HepG2 (cell line): ENCODE measurements at regions not wholly inside any gene's neighbourhood (a gene's known extent, or its start where the extent isn't known, plus 50 kb on each side); places are given as distances from the start of the nearest gene placed in this dataset.

Source experiments
- ATAC-seq: fragments of 200-7000 bp; cut with Tn5 transposase; 3 replicates; pipeline ENCODE4 v1.9.1; 2020; ENCODE audit warnings: mild to moderate bottlenecking, moderate library complexity
- BruUV-seq: library from RNA; stranded (reverse); fragments of 400-500 nt; replicated peaks from 2 replicates; lab custom pipeline; 2021; lab: Mats Ljungman, UMichigan
- CTCF ChIA-PET: fragments of 300-600 bp; formaldehyde crosslinking; extraction: SDS; loops from one replicate; lab custom pipeline; 2021; ENCODE audit warnings: low total read pairs, inconsistent platforms, low intra/inter-chr PET ratio; lab: Yijun Ruan, JAX
- POLR2A ChIA-PET: fragments of 350-600 bp; sonication (Branson Sonifier 250); formaldehyde crosslinking; loops from one replicate; lab custom pipeline; 2020; ENCODE audit warnings: antibody characterized with exemption, inconsistent platforms; lab: Yijun Ruan, JAX
- DNase-seq: peaks from one replicate; pipeline ENCODE4 v3.0.0-alpha.2; 2015; ENCODE audit warnings: low spot score
- FAIRE-seq: peaks from 3 replicates; lab custom pipeline; 2011; peaks lifted over from hg19 to GRCh38; lab: Jason Lieb, UNC
- H2AFZ ChIP-seq: one replicate; pipeline ENCODE4 v1.6.1; 2011; ENCODE audit warnings: low read length, inconsistent platforms
- H3K27ac ChIP-seq: fragments of 300-600 bp; 3 replicates; pipeline ENCODE4 v1.8.0; 2011; ENCODE audit warnings: mixed run types, mild to moderate bottlenecking, mixed read lengths, low read length, inconsistent platforms; ENCODE audit not compliant: insufficient read depth; ENCODE audit errors: extremely low read length
- H3K27me3 ChIP-seq, 2 experiments: fragments of 200-600 bp in 1 of 2; 2 replicates in 1 of 2; 3 replicates in 1 of 2; pipeline versions ENCODE4 v1.6.0 to v1.8.0; 2011; ENCODE audit warnings: low read length in 2 of 2, mild to moderate bottlenecking in 2 of 2, moderate library complexity in 2 of 2, inconsistent platforms in 1 of 2; ENCODE audit not compliant: insufficient read depth in 2 of 2, control insufficient read depth in 1 of 2
- H3K36me3 ChIP-seq, 2 experiments: fragments of 200-600 bp in 1 of 2; replicated peaks in 1 of 2; 2 replicates in 1 of 2; 3 replicates in 1 of 2; pipeline versions ENCODE4 v1.5.1 to v1.8.0; 2011; ENCODE audit warnings: low read length in 2 of 2, inconsistent platforms in 1 of 2; ENCODE audit not compliant: insufficient read depth in 2 of 2, control insufficient read depth in 1 of 2
- H3K4me1 ChIP-seq: 2 replicates; pipeline ENCODE4 v1.5.1; 2012; ENCODE audit warnings: low read length, inconsistent platforms; ENCODE audit not compliant: insufficient read depth
- H3K4me2 ChIP-seq: 2 replicates; pipeline ENCODE4 v1.6.0; 2011; ENCODE audit warnings: low read depth, low read length, inconsistent platforms
- H3K4me3 ChIP-seq, 3 experiments: fragments of 200-600 bp in 1 of 3; sonication (generic), shearing (Covaris generic) in 1 of 3; replicated peaks in 1 of 3; 2 replicates each; pipeline ENCODE4 v1.5.1; 2011 to 2016; ENCODE audit warnings: low read length in 3 of 3, inconsistent platforms in 2 of 3, low read depth in 2 of 3, mild to moderate bottlenecking in 2 of 3, control low read depth in 1 of 3, mixed read lengths in 1 of 3; ENCODE audit not compliant: insufficient read depth in 1 of 3
- H3K79me2 ChIP-seq: one replicate; pipeline ENCODE4 v1.6.1; 2011; ENCODE audit warnings: low read length, inconsistent platforms; ENCODE audit not compliant: insufficient read depth
- H3K9ac ChIP-seq: 2 replicates; pipeline ENCODE4 v1.6.0; 2011; ENCODE audit warnings: mild to moderate bottlenecking, low read depth, low read length, inconsistent platforms; ENCODE audit not compliant: insufficient read depth
- H3K9me3 ChIP-seq: 2 replicates; pipeline ENCODE4 v1.5.1; 2012; ENCODE audit warnings: mild to moderate bottlenecking, low read length
- H4K20me1 ChIP-seq: 2 replicates; pipeline ENCODE4 v1.6.0; 2011; ENCODE audit warnings: inconsistent platforms, mild to moderate bottlenecking, low read length, moderate library complexity; ENCODE audit not compliant: insufficient read depth
- BCL6 ChIP-seq: IDR thresholded peaks from 2 replicates; pipeline ENCODE4 v1.6.1; 2016; ENCODE audit warnings: missing genetic modification reagents, missing compliant biosample characterization
- GABPA ChIP-seq, 2 experiments: IDR thresholded peaks; 2 replicates each; pipeline ENCODE4 v1.6.1; 2011 to 2016; ENCODE audit warnings: low read depth in 2 of 2, low read length in 1 of 2, missing biosample characterization in 1 of 2, missing genetic modification characterization in 1 of 2
- KDM1A ChIP-seq: IDR thresholded peaks from 2 replicates; pipeline ENCODE4 v1.6.1; 2016; ENCODE audit warnings: missing compliant biosample characterization
- NFE2L2 ChIP-seq: fragments of 150-350 bp; IDR thresholded peaks from 2 replicates; pipeline ENCODE4 v1.6.1; 2014; ENCODE audit warnings: low read length
- RBM22 ChIP-seq: fragments of 200-400 bp; formaldehyde crosslinking; optimal IDR thresholded peaks from 2 replicates; pipeline ENCODE3; 2017; ENCODE audit warnings: mild to moderate bottlenecking, low read length, moderate library complexity
- RXRA ChIP-seq: sonication (generic); formaldehyde crosslinking; IDR thresholded peaks from 2 replicates; pipeline ENCODE4 v1.5.1; 2020; ENCODE audit warnings: missing genetic modification reagents
- SPEN ChIP-seq: sonication (generic); formaldehyde crosslinking; IDR thresholded peaks from 2 replicates; pipeline ENCODE4 v1.5.1; 2020; ENCODE audit warnings: low read depth, mild to moderate bottlenecking, missing genetic modification reagents
- TCF7 ChIP-seq: sonication (generic); IDR thresholded peaks from 2 replicates; pipeline ENCODE4 v1.6.1; 2016; ENCODE audit warnings: antibody characterized with exemption, low read depth
- ZNF333 ChIP-seq: sonication (generic); formaldehyde crosslinking; IDR thresholded peaks from 2 replicates; pipeline ENCODE4 v1.4.0; 2020; ENCODE audit warnings: mild to moderate bottlenecking, missing genetic modification reagents, borderline replicate concordance
- ZNF660 ChIP-seq: sonication (generic); formaldehyde crosslinking; IDR thresholded peaks from 2 replicates; pipeline ENCODE4 v1.5.1; 2020; ENCODE audit warnings: mild to moderate bottlenecking, low read depth, missing genetic modification reagents, borderline replicate concordance
- ZNF709 ChIP-seq: sonication (generic); formaldehyde crosslinking; IDR thresholded peaks from 2 replicates; pipeline ENCODE4 v1.5.0; 2020; ENCODE audit warnings: mild to moderate bottlenecking, missing genetic modification reagents
- ZNF850 ChIP-seq: sonication (generic); formaldehyde crosslinking; conservative IDR thresholded peaks from 2 replicates; pipeline ENCODE4 v1.9.0; 2021; ENCODE audit warnings: mild to moderate bottlenecking, missing genetic modification reagents
- ZNF878 ChIP-seq: sonication (generic); formaldehyde crosslinking; IDR thresholded peaks from 2 replicates; pipeline ENCODE4 v1.8.1; 2023; ENCODE audit warnings: mild to moderate bottlenecking, missing genetic modification reagents, moderate library complexity
- WGBS: methylation state at CpG from one replicate; pipeline ENCODE4 v1.1.6; 2017; ENCODE audit warnings: low lambda C conversion rate; 5-methylcytosine and 5-hydroxymethylcytosine counted together
- in situ Hi-C: cut with HindIII; loops from 2 replicates; pipeline ENCODE4 v1.10.0; 2017; ENCODE audit warnings: low pct_unique_long_range_greater_than_20kb; ENCODE audit not compliant: extremely low pct_ligation_motif_present
- intact Hi-C: fragments of 100-400 bp; cut with micrococcal nuclease; formaldehyde crosslinking; loops from one replicate; pipeline ENCODE4 v1.10.0; 2022; ENCODE audit not compliant: unreplicated experiment
- TF ChIP-seq, protein P1 (sequence below): sonication (generic); formaldehyde crosslinking; IDR thresholded peaks from 2 replicates; pipeline ENCODE4 v1.5.1; 2020; ENCODE audit warnings: missing genetic modification reagents, mild to moderate bottlenecking, borderline replicate concordance
- TF ChIP-seq, protein P2 (sequence below): sonication (generic); formaldehyde crosslinking; IDR thresholded peaks from 2 replicates; pipeline ENCODE4 v1.4.0; 2020; ENCODE audit warnings: missing genetic modification reagents

DNA sequence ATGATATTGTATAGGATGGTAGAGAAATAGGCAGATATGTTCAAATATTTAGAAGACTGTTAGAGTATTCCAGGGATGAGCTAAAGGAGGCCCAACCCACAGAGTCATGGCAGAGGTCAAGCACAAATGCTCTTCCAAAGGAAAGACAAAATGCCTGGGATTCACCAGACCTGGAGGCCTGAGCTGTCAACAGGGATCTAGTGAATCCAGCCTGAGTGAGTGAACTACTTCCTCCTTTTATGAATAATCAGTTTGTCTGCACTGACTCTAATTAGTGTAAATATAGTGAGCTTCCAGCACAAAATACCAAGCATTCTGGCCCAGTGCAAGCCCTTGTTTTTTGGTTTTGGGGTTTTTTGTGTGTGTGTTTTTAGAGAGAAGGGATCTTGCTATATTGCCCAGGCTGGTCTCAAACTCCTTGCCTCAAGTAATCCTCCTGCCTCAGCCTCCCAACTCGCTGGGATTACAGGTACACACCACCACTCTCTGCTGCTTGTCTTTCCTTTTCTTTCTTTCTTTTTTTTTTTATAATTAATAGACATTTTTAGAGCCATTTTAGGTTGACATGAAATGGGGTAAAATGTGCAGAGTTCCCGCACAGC, 244.4 kb downstream of the SKIDA1 start:
- in situ Hi-C loops, result loop anchor here (25.0 kb wide), 2 partner anchors 206 to 456 kb away; no protein-coding TSS in a partner anchor
- no peak for ATAC-seq
- Histone ChIP-seq H2AFZ (no peak overlapping the region), H3K36me3 (no peaks in the 10 kb centered on the region), H3K4me2 (no peak overlapping the region), H3K27ac (no peak overlapping the region), H3K4me1 (no peaks in the 10 kb centered on the region), H3K79me2 (no peaks in the 10 kb centered on the region), H3K9ac (no peak overlapping the region), H3K4me3 (no peak overlapping the region), H4K20me1 (no peaks in the 10 kb centered on the region), H3K9me3 (no peaks in the 10 kb centered on the region), H3K27me3 (no peaks in the 10 kb centered on the region; a peak in 1 of 5 replicates)
- no peak for DNase-seq
- no TSS peak for BruUV-seq
- 11% methylated on average over 2 of the region's 2 CpGs for WGBS
- POLR2A ChIA-PET, result no interaction called here
- TF ChIP-seq RXRA (CRISPR knock-in tag), result no peak
- TF ChIP-seq ZNF878 (CRISPR knock-in tag), result no peak
- no peak for TF ChIP-seq GABPA (IDR thresholded peaks at IDR 0.05; ENCODE audit: low read depth, low read length)
- TF ChIP-seq GABPA (CRISPR knock-in tag; IDR thresholded peaks at IDR 0.05; ENCODE audit: low read depth), result no peak
- no peak for TF ChIP-seq TCF7
- no peak for TF ChIP-seq ZNF850 (CRISPR knock-in tag)
- TF ChIP-seq ZNF333 (CRISPR knock-in tag), result no peak
- no peak for TF ChIP-seq KDM1A (CRISPR knock-in tag)
- TF ChIP-seq ZNF660, result no peak
- TF ChIP-seq, protein P1, sequence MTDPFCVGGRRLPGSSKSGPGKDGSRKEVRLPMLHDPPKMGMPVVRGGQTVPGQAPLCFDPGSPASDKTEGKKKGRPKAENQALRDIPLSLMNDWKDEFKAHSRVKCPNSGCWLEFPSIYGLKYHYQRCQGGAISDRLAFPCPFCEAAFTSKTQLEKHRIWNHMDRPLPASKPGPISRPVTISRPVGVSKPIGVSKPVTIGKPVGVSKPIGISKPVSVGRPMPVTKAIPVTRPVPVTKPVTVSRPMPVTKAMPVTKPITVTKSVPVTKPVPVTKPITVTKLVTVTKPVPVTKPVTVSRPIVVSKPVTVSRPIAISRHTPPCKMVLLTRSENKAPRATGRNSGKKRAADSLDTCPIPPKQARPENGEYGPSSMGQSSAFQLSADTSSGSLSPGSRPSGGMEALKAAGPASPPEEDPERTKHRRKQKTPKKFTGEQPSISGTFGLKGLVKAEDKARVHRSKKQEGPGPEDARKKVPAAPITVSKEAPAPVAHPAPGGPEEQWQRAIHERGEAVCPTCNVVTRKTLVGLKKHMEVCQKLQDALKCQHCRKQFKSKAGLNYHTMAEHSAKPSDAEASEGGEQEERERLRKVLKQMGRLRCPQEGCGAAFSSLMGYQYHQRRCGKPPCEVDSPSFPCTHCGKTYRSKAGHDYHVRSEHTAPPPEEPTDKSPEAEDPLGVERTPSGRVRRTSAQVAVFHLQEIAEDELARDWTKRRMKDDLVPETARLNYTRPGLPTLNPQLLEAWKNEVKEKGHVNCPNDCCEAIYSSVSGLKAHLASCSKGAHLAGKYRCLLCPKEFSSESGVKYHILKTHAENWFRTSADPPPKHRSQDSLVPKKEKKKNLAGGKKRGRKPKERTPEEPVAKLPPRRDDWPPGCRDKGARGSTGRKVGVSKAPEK (CRISPR knock-in tag), result no peak
- TF ChIP-seq NFE2L2, result no peak
- TF ChIP-seq RBM22, result no peak
- TF ChIP-seq ZNF709 (CRISPR knock-in tag), result no peak
- TF ChIP-seq SPEN, result no peak
- TF ChIP-seq, protein P2, sequence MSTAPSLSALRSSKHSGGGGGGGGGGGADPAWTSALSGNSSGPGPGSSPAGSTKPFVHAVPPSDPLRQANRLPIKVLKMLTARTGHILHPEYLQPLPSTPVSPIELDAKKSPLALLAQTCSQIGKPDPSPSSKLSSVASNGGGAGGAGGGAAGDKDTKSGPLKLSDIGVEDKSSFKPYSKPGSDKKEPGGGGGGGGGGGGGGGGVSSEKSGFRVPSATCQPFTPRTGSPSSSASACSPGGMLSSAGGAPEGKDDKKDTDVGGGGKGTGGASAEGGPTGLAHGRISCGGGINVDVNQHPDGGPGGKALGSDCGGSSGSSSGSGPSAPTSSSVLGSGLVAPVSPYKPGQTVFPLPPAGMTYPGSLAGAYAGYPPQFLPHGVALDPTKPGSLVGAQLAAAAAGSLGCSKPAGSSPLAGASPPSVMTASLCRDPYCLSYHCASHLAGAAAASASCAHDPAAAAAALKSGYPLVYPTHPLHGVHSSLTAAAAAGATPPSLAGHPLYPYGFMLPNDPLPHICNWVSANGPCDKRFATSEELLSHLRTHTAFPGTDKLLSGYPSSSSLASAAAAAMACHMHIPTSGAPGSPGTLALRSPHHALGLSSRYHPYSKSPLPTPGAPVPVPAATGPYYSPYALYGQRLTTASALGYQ (CRISPR knock-in tag), result no peak
- no peak for TF ChIP-seq BCL6 (CRISPR knock-in tag)
- no peak for FAIRE-seq
- CTCF ChIA-PET, result no interaction called here
- intact Hi-C loops, result no loop called here
